ENCODE measurements at regions not wholly inside any gene's neighbourhood (a gene's known extent, or its start where the extent isn't known, plus 50 kb on each side); places are given as distances from the start of the nearest gene placed in this dataset.

DNA sequence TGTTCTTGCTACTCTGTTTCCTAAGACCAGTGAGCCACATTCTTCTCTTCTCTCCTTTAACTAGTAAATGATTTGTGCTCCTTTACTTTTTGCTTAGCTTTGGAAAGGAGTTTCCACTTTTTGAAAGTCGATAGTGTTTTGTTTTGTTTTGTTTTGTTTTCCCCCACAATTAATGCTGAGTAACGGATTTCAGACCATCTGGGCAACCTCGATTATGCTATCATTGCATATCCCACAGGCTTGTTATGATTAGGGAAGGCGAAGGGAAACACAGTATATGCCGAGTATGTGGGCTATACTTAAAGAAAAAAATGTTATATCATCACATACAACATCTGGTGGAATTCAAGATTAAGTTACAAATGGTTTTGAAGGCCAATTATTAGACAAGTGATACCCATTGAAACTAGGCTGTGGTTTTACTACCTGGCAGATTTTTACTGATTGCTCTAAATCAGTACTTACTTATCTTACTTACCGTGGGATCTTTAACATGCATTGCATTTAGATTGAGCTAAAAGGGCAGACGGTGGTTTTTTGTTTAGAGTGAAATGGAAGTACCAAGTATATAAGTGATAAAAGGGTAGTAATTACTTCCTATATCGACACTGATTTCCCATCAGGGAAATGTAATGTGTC is 361.3 kb upstream of the SOX9 start:
- no peak overlapping the region for H3K4me3 ChIP-seq (ENCODE audit: low read depth in 2 of 2, low read length in 2 of 2)
- intact Hi-C loops (cut with micrococcal nuclease; ENCODE audit: unreplicated experiment) = no loop called here
- H3K27ac ChIP-seq (ENCODE audit: low read length) = no peak overlapping the region

DNA sequence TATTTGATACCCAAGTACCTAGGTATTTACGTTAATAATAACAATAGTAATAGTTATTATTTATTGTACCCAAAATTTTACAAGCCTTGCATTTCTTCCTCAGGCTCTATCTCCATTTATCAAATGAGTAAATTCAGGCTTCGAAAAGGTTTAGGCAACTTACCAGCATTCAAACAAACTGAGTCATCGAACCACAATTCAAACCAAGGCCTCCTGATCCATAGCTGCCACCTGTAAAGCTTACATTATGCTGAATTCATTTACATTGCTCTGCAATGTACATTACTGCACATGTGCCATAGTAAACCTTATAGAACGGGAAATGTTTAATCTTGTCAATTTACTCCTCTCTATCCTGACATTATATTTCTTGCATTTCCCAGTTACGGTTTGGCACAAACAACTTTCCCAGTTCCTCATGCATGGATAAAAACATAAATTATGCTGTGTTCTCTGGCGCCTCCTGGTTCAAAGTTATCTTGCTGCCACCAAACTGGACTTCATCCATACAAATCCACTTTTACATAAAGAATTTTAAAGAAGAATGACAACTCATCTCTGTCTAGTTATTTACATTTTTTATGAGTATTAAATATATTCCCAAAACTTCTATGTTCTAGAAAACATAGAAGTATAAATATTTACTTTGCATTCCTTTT is 360.6 kb upstream of the SOX9 start:
- TF ChIP-seq, protein P1, sequence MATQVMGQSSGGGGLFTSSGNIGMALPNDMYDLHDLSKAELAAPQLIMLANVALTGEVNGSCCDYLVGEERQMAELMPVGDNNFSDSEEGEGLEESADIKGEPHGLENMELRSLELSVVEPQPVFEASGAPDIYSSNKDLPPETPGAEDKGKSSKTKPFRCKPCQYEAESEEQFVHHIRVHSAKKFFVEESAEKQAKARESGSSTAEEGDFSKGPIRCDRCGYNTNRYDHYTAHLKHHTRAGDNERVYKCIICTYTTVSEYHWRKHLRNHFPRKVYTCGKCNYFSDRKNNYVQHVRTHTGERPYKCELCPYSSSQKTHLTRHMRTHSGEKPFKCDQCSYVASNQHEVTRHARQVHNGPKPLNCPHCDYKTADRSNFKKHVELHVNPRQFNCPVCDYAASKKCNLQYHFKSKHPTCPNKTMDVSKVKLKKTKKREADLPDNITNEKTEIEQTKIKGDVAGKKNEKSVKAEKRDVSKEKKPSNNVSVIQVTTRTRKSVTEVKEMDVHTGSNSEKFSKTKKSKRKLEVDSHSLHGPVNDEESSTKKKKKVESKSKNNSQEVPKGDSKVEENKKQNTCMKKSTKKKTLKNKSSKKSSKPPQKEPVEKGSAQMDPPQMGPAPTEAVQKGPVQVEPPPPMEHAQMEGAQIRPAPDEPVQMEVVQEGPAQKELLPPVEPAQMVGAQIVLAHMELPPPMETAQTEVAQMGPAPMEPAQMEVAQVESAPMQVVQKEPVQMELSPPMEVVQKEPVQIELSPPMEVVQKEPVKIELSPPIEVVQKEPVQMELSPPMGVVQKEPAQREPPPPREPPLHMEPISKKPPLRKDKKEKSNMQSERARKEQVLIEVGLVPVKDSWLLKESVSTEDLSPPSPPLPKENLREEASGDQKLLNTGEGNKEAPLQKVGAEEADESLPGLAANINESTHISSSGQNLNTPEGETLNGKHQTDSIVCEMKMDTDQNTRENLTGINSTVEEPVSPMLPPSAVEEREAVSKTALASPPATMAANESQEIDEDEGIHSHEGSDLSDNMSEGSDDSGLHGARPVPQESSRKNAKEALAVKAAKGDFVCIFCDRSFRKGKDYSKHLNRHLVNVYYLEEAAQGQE (IDR thresholded peaks at IDR 0.05; ENCODE audit: insufficient read depth in 1 of 2, low read depth in 2 of 2, low read length in 1 of 2) = no peak
- TF ChIP-seq, protein P2, sequence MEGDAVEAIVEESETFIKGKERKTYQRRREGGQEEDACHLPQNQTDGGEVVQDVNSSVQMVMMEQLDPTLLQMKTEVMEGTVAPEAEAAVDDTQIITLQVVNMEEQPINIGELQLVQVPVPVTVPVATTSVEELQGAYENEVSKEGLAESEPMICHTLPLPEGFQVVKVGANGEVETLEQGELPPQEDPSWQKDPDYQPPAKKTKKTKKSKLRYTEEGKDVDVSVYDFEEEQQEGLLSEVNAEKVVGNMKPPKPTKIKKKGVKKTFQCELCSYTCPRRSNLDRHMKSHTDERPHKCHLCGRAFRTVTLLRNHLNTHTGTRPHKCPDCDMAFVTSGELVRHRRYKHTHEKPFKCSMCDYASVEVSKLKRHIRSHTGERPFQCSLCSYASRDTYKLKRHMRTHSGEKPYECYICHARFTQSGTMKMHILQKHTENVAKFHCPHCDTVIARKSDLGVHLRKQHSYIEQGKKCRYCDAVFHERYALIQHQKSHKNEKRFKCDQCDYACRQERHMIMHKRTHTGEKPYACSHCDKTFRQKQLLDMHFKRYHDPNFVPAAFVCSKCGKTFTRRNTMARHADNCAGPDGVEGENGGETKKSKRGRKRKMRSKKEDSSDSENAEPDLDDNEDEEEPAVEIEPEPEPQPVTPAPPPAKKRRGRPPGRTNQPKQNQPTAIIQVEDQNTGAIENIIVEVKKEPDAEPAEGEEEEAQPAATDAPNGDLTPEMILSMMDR (IDR thresholded peaks at IDR 0.05) = peak; percentile 10; the same call in 1 of the 2 replicates

More for the DNA sequence above, 361.3 kb upstream of the SOX9 start:
- in situ Hi-C loops (cut with HindIII; ENCODE audit: low pct_unique_long_range_greater_than_20kb, low sequenced_read_pairs) = no loop called here
- TF ChIP-seq TCF7L2 (IDR thresholded peaks at IDR 0.05; ENCODE audit: low read depth, low read length) (no peak), POLR2AphosphoS5 (IDR thresholded peaks at IDR 0.05; ENCODE audit: low read depth, low read length) (no peak), SIN3A (IDR thresholded peaks at IDR 0.05; ENCODE audit: borderline replicate concordance, insufficient read depth, low read depth, low read length) (no peak)
- TF ChIP-seq, protein P1 (IDR thresholded peaks at IDR 0.05; ENCODE audit: insufficient read depth in 1 of 2, low read depth in 2 of 2, low read length in 1 of 2) = no peak
- TF ChIP-seq, protein P2 (IDR thresholded peaks at IDR 0.05) = no peak
- BruUV-seq (replicated peaks) = no TSS peak
- H3K9me3 ChIP-seq (ENCODE audit: control insufficient read depth, insufficient read depth, low read depth, low read length) = no peaks in the 10 kb centered on the region
- no peak for DNase-seq (ENCODE audit: low read depth, low spot score)
- no peak for ATAC-seq
- no peaks in the 10 kb centered on the region for H3K4me1 ChIP-seq (ENCODE audit: control insufficient read depth, insufficient read depth, low read length)
- H3K27me3 ChIP-seq (ENCODE audit: control insufficient read depth, insufficient read depth, low read length) = no peaks in the 10 kb centered on the region; the same call in 1 of the 2 replicates
- no peaks in the 10 kb centered on the region for H3K36me3 ChIP-seq (ENCODE audit: control insufficient read depth, insufficient read depth, low read length)
- ChIA-PET CTCF (no interaction called here), POLR2A (no interaction called here)

More for the DNA sequence above, 360.6 kb upstream of the SOX9 start:
- ChIA-PET CTCF (no interaction called here), POLR2A (no interaction called here)
- DNase-seq (ENCODE audit: low read depth, low spot score) (no peak), ATAC-seq (no peak)
- no peak overlapping the region for H3K4me3 ChIP-seq (ENCODE audit: low read depth in 2 of 2, low read length in 2 of 2)
- in situ Hi-C loops (cut with HindIII; ENCODE audit: low pct_unique_long_range_greater_than_20kb, low sequenced_read_pairs) (no loop called here), intact Hi-C loops (cut with micrococcal nuclease; ENCODE audit: unreplicated experiment) (no loop called here)
- H3K4me1 ChIP-seq (ENCODE audit: control insufficient read depth, insufficient read depth, low read length) = no peaks in the 10 kb centered on the region
- BruUV-seq (replicated peaks) = no TSS peak
- no peaks in the 10 kb centered on the region for H3K9me3 ChIP-seq (ENCODE audit: control insufficient read depth, insufficient read depth, low read depth, low read length)
- no peak overlapping the region for H3K27ac ChIP-seq (ENCODE audit: low read length)
- H3K36me3 ChIP-seq (ENCODE audit: control insufficient read depth, insufficient read depth, low read length) = no peaks in the 10 kb centered on the region
- no peaks in the 10 kb centered on the region; the same call in 1 of the 2 replicates for H3K27me3 ChIP-seq (ENCODE audit: control insufficient read depth, insufficient read depth, low read length)

Data from Panc1 (cell line).